ENCODE measurements at regions not wholly inside any gene's neighbourhood (a gene's known extent, or its start where the extent isn't known, plus 50 kb on each side); places are given as distances from the start of the nearest gene placed in this dataset.

DNA sequence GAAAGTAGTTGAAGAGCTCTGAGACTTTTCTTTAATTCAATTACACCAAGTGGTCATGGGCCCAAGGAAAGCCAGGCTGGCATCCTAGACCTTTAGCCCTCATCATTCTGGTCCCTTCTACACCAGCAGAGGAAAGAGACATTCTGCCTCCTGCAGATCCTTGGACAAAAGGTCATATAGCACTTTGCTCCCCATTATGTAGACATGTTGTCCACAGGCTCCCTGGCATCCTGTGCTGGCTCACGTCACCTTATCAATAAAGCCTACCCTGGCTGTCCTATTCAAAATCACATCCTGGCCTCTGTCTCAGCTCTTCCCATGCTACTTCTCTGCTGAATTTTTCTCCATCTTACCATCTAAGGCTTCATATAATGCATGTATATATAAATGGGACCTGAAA, 61.6 kb upstream of the MAF start:
- no peak for DNase-seq (ENCODE audit: low read depth, low spot score)

- DNase-seq (ENCODE audit: low read depth, low spot score), result no peak
These were observed 61.0 kb upstream of the MAF start for GRCh38 chr16:79661578-79661977.

GRCh38 chr16:79659344-79659743, 58.8 kb upstream of the MAF start:
- DNase-seq (ENCODE audit: low read depth, low spot score), result no peak

GRCh38 chr16:79658301-79659033, 57.9 kb upstream of the MAF start:
- DNase-seq (ENCODE audit: low read depth, low spot score), result no peak

DNA sequence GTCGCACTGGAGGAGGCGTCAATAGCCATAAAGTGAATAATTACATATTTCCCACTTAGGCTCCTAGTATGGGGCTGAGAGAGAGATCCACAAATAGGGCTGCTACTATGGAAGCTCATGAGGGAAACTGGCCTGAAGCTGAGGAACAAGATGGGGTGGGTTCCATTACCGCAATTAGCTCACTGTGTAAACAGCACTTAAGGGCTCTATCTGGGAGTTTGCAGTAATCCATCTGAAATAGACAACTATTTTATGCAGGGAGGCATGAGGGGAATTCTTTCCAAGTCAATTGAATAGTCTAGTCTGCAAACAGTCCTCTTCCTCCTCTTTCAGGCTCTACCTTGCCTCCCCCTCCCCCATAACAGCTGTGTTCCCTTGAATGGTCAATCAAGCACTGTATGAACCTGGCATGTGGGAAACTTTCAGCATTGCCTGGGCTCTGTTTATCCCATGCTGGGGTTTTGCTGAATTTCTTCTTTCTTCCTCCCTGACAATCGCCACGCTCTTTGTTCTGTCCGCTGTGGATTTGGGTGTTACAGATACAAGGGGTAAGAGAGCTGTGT, 56.1 kb upstream of the MAF start:
- no peak for DNase-seq (ENCODE audit: low read depth, low spot score)

DNA sequence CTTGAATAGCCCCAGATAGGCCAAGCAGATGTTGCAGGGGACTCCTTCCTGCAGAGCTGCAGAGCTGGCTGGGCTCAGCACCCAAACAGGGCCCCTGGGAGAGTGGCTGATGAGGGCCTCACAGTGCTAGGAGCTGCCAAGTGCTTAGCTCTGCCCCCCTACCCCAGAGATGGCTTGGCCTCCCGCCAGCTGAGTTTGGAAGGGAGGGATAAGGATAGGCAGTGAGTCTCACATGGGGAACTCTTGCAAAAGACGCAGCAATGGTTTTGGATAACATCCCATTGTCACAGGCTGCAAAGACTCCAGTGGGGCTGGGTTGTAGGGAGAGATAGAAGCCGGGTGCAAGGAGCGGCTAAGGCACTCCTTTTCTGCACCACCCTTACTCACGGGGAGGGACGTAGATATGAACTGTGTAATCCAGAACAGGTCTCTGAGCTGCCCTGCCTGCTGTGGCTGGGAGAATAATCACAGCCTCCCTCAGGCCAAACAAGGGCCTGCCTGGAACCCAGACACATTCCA, 52.9 kb upstream of the MAF start:
- no peak for DNase-seq (ENCODE audit: low read depth, low spot score)

- DNase-seq (ENCODE audit: low read depth, low spot score), result no peak
These were observed 50.8 kb upstream of the MAF start for GRCh38 chr16:79651363-79651762.

Data from activated naive CD8-positive, alpha-beta T cell treated with anti-CD3 and anti-CD28 coated beads, Interleukin-2, amount 50 U/mL, for 16 hours (primary cell).